ENCODE measurements at regions not wholly inside any gene's neighbourhood (a gene's known extent, or its start where the extent isn't known, plus 50 kb on each side); places are given as distances from the start of the nearest gene placed in this dataset.

DNA sequence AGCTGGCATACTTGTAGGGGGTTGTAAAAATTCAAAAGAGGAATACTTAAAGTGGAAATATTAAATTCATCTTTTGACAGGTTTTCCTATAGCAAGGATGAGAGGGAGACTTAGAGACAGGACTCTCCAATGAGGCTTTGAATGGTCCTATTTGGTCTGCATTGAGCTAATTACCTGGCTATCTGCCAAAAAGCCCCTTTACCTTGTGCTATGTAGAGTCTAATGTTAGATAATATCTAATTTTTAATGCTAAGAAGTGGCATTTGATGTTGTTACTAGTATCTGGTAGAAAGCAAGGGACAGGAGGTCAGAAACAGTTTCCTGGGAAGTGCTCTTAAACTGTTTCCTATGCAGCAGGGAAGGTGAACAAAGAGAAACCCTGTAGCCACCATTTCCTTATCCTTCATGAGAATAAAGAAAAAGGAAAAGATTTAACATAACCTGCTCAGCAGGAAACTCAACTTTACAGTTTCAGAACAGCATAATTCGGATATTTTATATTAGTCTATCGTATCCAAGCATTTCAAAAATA, 550.0 kb downstream of the SOX5 start:
- no peak overlapping the region for H3K4me3 ChIP-seq (ENCODE audit: low read depth, low read length)
- DNase-seq (ENCODE audit: low read depth) = no peak
- TF ChIP-seq, protein P1, sequence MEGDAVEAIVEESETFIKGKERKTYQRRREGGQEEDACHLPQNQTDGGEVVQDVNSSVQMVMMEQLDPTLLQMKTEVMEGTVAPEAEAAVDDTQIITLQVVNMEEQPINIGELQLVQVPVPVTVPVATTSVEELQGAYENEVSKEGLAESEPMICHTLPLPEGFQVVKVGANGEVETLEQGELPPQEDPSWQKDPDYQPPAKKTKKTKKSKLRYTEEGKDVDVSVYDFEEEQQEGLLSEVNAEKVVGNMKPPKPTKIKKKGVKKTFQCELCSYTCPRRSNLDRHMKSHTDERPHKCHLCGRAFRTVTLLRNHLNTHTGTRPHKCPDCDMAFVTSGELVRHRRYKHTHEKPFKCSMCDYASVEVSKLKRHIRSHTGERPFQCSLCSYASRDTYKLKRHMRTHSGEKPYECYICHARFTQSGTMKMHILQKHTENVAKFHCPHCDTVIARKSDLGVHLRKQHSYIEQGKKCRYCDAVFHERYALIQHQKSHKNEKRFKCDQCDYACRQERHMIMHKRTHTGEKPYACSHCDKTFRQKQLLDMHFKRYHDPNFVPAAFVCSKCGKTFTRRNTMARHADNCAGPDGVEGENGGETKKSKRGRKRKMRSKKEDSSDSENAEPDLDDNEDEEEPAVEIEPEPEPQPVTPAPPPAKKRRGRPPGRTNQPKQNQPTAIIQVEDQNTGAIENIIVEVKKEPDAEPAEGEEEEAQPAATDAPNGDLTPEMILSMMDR (IDR thresholded peaks at IDR 0.05; ENCODE audit: low read depth, low read length, missing control alignments) = no peak

DNA sequence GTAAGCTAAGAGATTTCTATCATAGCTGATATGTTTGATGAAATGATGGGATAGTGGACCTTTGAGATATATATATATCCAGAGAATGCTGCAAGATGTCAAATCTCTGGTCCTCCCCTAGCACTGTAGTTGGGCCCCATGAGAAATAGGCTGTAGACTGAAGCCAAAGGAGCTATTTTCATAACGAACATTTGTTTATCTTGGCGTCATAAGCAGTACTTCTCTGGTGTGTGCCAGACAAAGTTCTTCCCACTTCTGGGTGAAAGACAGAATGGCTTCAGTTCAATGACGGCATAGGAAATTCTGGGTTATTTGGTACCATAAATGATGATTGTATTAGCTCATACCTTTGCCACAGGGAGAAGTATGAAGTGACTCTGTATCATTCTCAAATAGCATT, 534.3 kb downstream of the SOX5 start:
- no peak for DNase-seq (ENCODE audit: low read depth)
- no peak overlapping the region for H3K4me3 ChIP-seq (ENCODE audit: low read depth, low read length)
- TF ChIP-seq, protein P1 (IDR thresholded peaks at IDR 0.05; ENCODE audit: low read depth, low read length, missing control alignments) = no peak

DNA sequence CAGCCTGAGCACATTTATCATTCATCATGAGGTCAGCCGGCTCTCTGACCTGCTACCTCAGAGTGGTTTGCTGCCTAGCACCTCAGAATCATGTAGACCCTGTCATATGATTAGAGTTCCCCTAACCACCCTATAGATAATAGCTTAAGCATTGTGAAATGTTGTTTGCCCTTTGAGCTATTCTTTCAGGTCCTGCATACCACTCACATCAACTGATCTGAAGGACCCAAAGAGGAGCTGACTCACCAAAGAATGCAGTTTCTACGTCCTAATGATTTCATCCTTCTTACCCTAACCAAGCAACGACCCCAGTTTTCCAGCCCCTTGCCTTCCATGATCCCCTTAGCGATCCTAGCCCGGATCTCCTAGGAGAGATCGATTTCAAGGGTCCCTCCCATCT, 527.9 kb downstream of the SOX5 start:
- no peak for DNase-seq (ENCODE audit: low read depth)
- TF ChIP-seq, protein P1 (IDR thresholded peaks at IDR 0.05; ENCODE audit: low read depth, low read length, missing control alignments) = no peak
- no peak overlapping the region for H3K4me3 ChIP-seq (ENCODE audit: low read depth, low read length)

GRCh38 chr12:23423097-23423687, 526.3 kb downstream of the SOX5 start:
- TF ChIP-seq, protein P1 (IDR thresholded peaks at IDR 0.05; ENCODE audit: low read depth, low read length, missing control alignments) = no peak
- DNase-seq (ENCODE audit: low read depth) = no peak

GRCh38 chr12:23423796-23424195, 525.7 kb downstream of the SOX5 start:
- DNase-seq (ENCODE audit: low read depth) = no peak
- TF ChIP-seq, protein P1 (IDR thresholded peaks at IDR 0.05; ENCODE audit: low read depth, low read length, missing control alignments) = no peak
- H3K4me3 ChIP-seq (ENCODE audit: low read depth, low read length) = no peak overlapping the region

More at GRCh38 chr12:23423097-23423687, 526.3 kb downstream of the SOX5 start:
- no peak overlapping the region for H3K4me3 ChIP-seq (ENCODE audit: low read depth, low read length)

DNA sequence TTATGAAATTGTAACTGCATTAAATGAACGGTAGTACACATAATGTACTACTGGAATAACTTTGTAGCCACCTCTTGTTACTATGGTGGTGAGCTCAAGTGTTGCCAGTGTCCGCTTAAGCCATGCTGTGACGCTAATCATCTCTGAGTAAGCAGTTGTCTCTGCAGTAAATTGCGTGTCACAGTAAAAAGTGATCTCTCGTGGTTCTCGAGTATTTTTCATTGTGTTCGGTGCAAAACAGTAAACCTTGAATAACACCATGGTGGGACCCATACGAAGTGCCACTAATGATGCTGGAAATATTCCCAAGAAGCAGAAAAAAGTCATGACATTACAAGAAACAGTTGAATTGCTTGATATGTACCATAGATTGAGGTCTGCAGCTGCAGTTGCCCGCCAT, 524.8 kb downstream of the SOX5 start:
- DNase-seq (ENCODE audit: low read depth) = no peak

More for the DNA sequence above, 524.8 kb downstream of the SOX5 start:
- TF ChIP-seq, protein P1 (IDR thresholded peaks at IDR 0.05; ENCODE audit: low read depth, low read length, missing control alignments) = no peak
- no peak overlapping the region for H3K4me3 ChIP-seq (ENCODE audit: low read depth, low read length)
